SK-N-SH treated with all-trans-retinoic acid at 6 μM for 48 hours (cell line): ENCODE measurements at regions not wholly inside any gene's neighbourhood (a gene's known extent, or its start where the extent isn't known, plus 50 kb on each side); places are given as distances from the start of the nearest gene placed in this dataset.

Source experiments
- ARNTL ChIP-seq: fragments of 450-650 bp; formaldehyde crosslinking; IDR thresholded peaks from 2 replicates; pipeline ENCODE4 v1.5.0; 2020; ENCODE audit warnings: low read depth, mild to moderate bottlenecking, moderate library complexity, borderline replicate concordance
- CREB5 ChIP-seq: fragments of 250-450 bp; sonication (Bioruptor Pico); IDR thresholded peaks from 2 replicates; pipeline ENCODE4 v1.5.1; 2020; ENCODE audit warnings: low read depth, mild to moderate bottlenecking, moderate library complexity
- ESRRG ChIP-seq: fragments of 250-450 bp; sonication (Bioruptor Pico); IDR thresholded peaks from 2 replicates; pipeline ENCODE4 v1.6.1; 2021; ENCODE audit warnings: mild to moderate bottlenecking
- PATZ1 ChIP-seq: fragments of 250-450 bp; sonication (Bioruptor Pico); IDR thresholded peaks from 2 replicates; pipeline ENCODE4 v1.8.0; 2020; ENCODE audit warnings: mild to moderate bottlenecking, moderate library complexity, borderline replicate concordance
- POU6F1 ChIP-seq: fragments of 250-450 bp; sonication (Bioruptor Pico); IDR thresholded peaks from 2 replicates; pipeline ENCODE4 v1.8.0; 2021; ENCODE audit warnings: low read depth, mild to moderate bottlenecking, moderate library complexity, borderline replicate concordance
- PPARA ChIP-seq: fragments of 250-450 bp; sonication (Bioruptor Pico); IDR thresholded peaks from 2 replicates; pipeline ENCODE4 v1.5.0; 2020; ENCODE audit warnings: mild to moderate bottlenecking, borderline replicate concordance
- SNAI2 ChIP-seq: fragments of 250-450 bp; sonication (Bioruptor Pico); IDR thresholded peaks from 2 replicates; pipeline ENCODE4 v1.5.0; 2020; ENCODE audit warnings: mild to moderate bottlenecking, moderate library complexity
- ZNF565 ChIP-seq: fragments of 450-650 bp; formaldehyde crosslinking; conservative IDR thresholded peaks from 2 replicates; pipeline ENCODE4 v1.5.0; 2020; ENCODE audit warnings: low read depth, mild to moderate bottlenecking, moderate library complexity
- ZNF8 ChIP-seq: fragments of 450-650 bp; formaldehyde crosslinking; IDR thresholded peaks from 2 replicates; pipeline ENCODE4 v1.5.0; 2020; ENCODE audit warnings: mild to moderate bottlenecking, moderate library complexity

GRCh38 chr7:19519443-19520021, 189.3 kb downstream of the POLR1F start:
- TF ChIP-seq POU6F1 (CRISPR knock-in tag) (no peak), PATZ1 (CRISPR knock-in tag) (no peak), ZNF8 (CRISPR knock-in tag) (no peak), PPARA (CRISPR knock-in tag) (no peak), SNAI2 (no peak), ARNTL (CRISPR knock-in tag) (no peak), ZNF565 (CRISPR knock-in tag) (no peak), ESRRG (CRISPR knock-in tag) (no peak), CREB5 (CRISPR knock-in tag) (no peak)
